ENCODE measurements at regions not wholly inside any gene's neighbourhood (a gene's known extent, or its start where the extent isn't known, plus 50 kb on each side); places are given as distances from the start of the nearest gene placed in this dataset.

DNA sequence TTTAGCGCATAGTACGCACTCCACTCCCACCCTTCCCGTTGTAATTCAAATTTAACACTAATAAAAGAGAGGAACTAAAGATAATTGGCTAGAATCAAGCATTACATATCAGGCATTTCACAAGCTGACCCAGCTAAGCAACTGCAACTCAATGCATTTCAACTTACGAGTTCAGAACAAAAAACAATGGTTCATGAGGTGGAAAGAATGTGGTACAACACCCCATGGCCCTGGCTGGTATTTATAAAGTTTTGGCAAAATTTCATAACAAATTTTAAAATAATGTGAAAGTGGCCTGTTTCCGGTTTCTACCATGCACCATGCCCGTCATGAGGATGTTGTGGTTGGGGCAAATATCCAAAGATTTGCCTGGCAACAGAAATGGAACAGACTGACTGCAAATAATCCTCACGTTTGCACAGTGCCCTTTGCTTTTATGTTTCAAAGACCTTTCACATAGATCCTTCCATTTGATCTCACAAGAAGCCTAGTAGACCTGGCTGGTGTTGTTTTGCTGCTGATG, 455.3 kb upstream of the NR2F2 start:
- H2BK12ac ChIP-seq (ENCODE audit: low read length) = no peak overlapping the region

DNA sequence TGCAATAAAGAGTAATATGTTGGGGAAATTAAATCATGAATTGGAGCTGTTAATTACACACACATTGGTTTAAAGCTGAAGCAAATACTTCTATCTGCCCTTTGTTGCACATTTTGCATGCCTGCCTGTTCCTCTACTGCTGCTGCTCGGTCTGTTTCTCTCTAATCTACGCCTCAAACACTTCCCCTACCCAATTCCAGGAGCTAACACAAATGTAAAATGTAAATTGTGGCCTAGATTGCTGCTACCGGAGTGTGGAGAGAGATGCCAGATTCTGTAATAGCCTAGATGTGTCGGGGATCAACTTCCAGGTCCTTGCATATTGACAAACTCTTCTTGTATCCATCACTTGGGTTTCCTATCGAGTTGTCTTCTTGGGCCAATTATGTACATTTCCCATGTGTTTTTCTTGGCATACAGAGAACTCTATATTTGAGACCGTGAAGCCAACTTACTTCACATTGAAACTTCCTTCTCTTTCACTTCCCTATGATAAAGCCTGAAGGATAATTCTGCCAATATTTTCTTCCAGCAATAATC, 450.4 kb upstream of the NR2F2 start:
- Histone ChIP-seq H3K23ac (ENCODE audit: low read length) (no peak overlapping the region), H2BK120ac (ENCODE audit: insufficient read depth, low read length, poor library complexity) (no peak overlapping the region), H4K91ac (ENCODE audit: low read depth, low read length) (no peak overlapping the region), H3K4me3 (ENCODE audit: low read depth, low read length) (no peak overlapping the region), H3K9ac (ENCODE audit: low read length) (no peak overlapping the region), H4K12ac (ENCODE audit: low read depth, low read length) (no peak overlapping the region), H3K79me2 (ENCODE audit: control insufficient read depth, insufficient read depth, low read length, poor library complexity) (no peaks in the 10 kb centered on the region), H3K4ac (ENCODE audit: low read depth, low read length) (no peak overlapping the region), H4K8ac (ENCODE audit: low read depth, low read length) (no peak overlapping the region), H3K18ac (ENCODE audit: low read length) (no peak overlapping the region), H2AK5ac (ENCODE audit: low read length) (no peak overlapping the region), H3K27ac (ENCODE audit: low read depth, low read length) (no peak overlapping the region), H3K9me3 (ENCODE audit: insufficient read depth, low read depth, low read length) (no peaks in the 10 kb centered on the region), H3K36me3 (ENCODE audit: control insufficient read depth in 1 of 2, insufficient read depth in 2 of 2, low read length in 2 of 2) (no peaks in the 10 kb centered on the region), H2BK12ac (ENCODE audit: low read length) (no peak overlapping the region), H3K4me2 (ENCODE audit: low read length) (no peak overlapping the region), H3K4me1 (ENCODE audit: control insufficient read depth in 1 of 2, insufficient read depth in 2 of 2, low read length in 2 of 2) (peaks cover 5 to 10% of the 10 kb centered on the region in 2 experiments), H2BK5ac (ENCODE audit: low read depth, low read length, poor library complexity) (no peak overlapping the region), H3K14ac (ENCODE audit: low read length) (no peak overlapping the region), H3K79me1 (ENCODE audit: low read length) (peaks cover 6% of the 10 kb centered on the region), H2AFZ (ENCODE audit: insufficient read depth, low read length, poor library complexity) (no peak overlapping the region), H3K27me3 (ENCODE audit: insufficient read depth, low read length) (no peaks in the 10 kb centered on the region)
- DNase-seq = no peak
- WGBS (ENCODE audit: extremely low coverage, insufficient coverage, insufficient read length) = no CpG with 5 or more reads among the region's 6 CpGs

More for the DNA sequence above, 455.3 kb upstream of the NR2F2 start:
- Histone ChIP-seq H3K14ac (ENCODE audit: low read length) (no peak overlapping the region), H4K8ac (ENCODE audit: low read depth, low read length) (no peak overlapping the region), H3K18ac (ENCODE audit: low read length) (no peak overlapping the region), H4K12ac (ENCODE audit: low read depth, low read length) (no peak overlapping the region), H3K9ac (ENCODE audit: low read length) (no peak overlapping the region), H3K9me3 (ENCODE audit: insufficient read depth, low read depth, low read length) (no peaks in the 10 kb centered on the region), H3K27ac (ENCODE audit: low read depth, low read length) (peak overlapping the region; percentile 80), H3K4me2 (ENCODE audit: low read length) (peak overlapping the region; percentile 16), H2BK5ac (ENCODE audit: low read depth, low read length, poor library complexity) (no peak overlapping the region), H3K4ac (ENCODE audit: low read depth, low read length) (no peak overlapping the region), H3K79me2 (ENCODE audit: control insufficient read depth, insufficient read depth, low read length, poor library complexity) (no peaks in the 10 kb centered on the region), H3K23ac (ENCODE audit: low read length) (no peak overlapping the region), H3K4me3 (ENCODE audit: low read depth, low read length) (no peak overlapping the region), H3K36me3 (ENCODE audit: control insufficient read depth in 1 of 2, insufficient read depth in 2 of 2, low read length in 2 of 2) (no peaks in the 10 kb centered on the region), H3K4me1 (ENCODE audit: control insufficient read depth in 1 of 2, insufficient read depth in 2 of 2, low read length in 2 of 2) (peaks cover 3 to 8% of the 10 kb centered on the region in 2 experiments), H2AFZ (ENCODE audit: insufficient read depth, low read length, poor library complexity) (no peak overlapping the region), H2AK5ac (ENCODE audit: low read length) (no peak overlapping the region), H3K79me1 (ENCODE audit: low read length) (peaks cover 16% of the 10 kb centered on the region), H4K91ac (ENCODE audit: low read depth, low read length) (no peak overlapping the region), H3K27me3 (ENCODE audit: insufficient read depth, low read length) (no peaks in the 10 kb centered on the region), H2BK120ac (ENCODE audit: insufficient read depth, low read length, poor library complexity) (no peak overlapping the region)
- DNase-seq = peak; percentile 29 to 63
- no CpG with 5 or more reads among the region's 7 CpGs for WGBS (ENCODE audit: extremely low coverage, insufficient coverage, insufficient read length)

DNA sequence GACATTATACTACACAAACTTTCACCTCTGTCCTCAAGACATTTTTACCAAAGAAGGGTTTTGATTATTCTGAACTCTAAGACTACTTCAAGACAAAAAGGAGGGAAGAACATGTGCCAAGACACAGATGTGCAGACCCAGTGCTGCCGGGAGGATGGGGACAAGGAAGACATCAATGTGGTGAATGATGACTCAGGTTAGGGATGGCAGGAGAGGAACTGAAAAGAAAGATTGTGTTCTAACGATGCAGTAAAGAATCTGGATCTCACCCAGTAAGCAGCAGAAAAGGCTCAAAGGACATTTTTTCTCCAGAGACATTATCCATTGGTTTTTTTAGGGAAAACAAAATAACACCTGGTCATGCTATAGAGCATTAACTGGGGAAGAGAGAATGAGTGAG, 449.9 kb upstream of the NR2F2 start:
- Histone ChIP-seq H3K4me3 (ENCODE audit: low read depth, low read length) (no peak overlapping the region), H2AFZ (ENCODE audit: insufficient read depth, low read length, poor library complexity) (no peak overlapping the region), H2BK120ac (ENCODE audit: insufficient read depth, low read length, poor library complexity) (no peak overlapping the region), H3K18ac (ENCODE audit: low read length) (no peak overlapping the region), H2BK5ac (ENCODE audit: low read depth, low read length, poor library complexity) (no peak overlapping the region), H4K12ac (ENCODE audit: low read depth, low read length) (no peak overlapping the region), H3K4me2 (ENCODE audit: low read length) (no peak overlapping the region), H3K27me3 (ENCODE audit: insufficient read depth, low read length) (no peaks in the 10 kb centered on the region), H2AK5ac (ENCODE audit: low read length) (no peak overlapping the region), H3K14ac (ENCODE audit: low read length) (no peak overlapping the region), H3K4ac (ENCODE audit: low read depth, low read length) (no peak overlapping the region), H3K79me2 (ENCODE audit: control insufficient read depth, insufficient read depth, low read length, poor library complexity) (no peaks in the 10 kb centered on the region), H3K79me1 (ENCODE audit: low read length) (peaks cover 6% of the 10 kb centered on the region), H3K36me3 (ENCODE audit: control insufficient read depth in 1 of 2, insufficient read depth in 2 of 2, low read length in 2 of 2) (no peaks in the 10 kb centered on the region), H3K9ac (ENCODE audit: low read length) (no peak overlapping the region), H3K9me3 (ENCODE audit: insufficient read depth, low read depth, low read length) (no peaks in the 10 kb centered on the region), H3K4me1 (ENCODE audit: control insufficient read depth in 1 of 2, insufficient read depth in 2 of 2, low read length in 2 of 2) (peaks cover 5 to 8% of the 10 kb centered on the region in 2 experiments), H4K8ac (ENCODE audit: low read depth, low read length) (no peak overlapping the region), H3K27ac (ENCODE audit: low read depth, low read length) (no peak overlapping the region), H4K91ac (ENCODE audit: low read depth, low read length) (no peak overlapping the region), H3K23ac (ENCODE audit: low read length) (no peak overlapping the region), H2BK12ac (ENCODE audit: low read length) (no peak overlapping the region)
- no peak for DNase-seq
- no CpG with 5 or more reads among the region's 2 CpGs for WGBS (ENCODE audit: extremely low coverage, insufficient coverage, insufficient read length)

DNA sequence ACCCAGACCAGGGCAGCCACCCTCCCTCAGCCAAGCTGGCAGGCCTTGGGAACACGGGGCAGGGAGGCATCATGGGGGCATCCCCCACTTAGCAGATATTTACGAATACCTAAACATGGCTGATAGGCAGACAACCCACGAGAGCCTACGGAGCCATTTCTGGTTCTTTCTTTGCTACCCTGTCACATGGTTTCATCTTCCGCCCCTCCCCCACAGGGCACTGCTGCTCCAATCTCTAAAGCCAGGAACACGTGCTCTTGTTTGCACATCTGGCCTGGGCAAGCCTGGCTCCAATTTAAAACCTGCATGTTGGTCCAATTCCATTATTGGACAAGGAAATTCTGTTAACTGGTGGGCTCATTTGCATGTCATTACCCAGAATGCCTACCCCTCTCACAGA, 447.4 kb upstream of the NR2F2 start:
- Histone ChIP-seq H3K9me3 (ENCODE audit: insufficient read depth, low read depth, low read length) (no peaks in the 10 kb centered on the region), H3K27ac (ENCODE audit: low read depth, low read length) (no peak overlapping the region), H3K14ac (ENCODE audit: low read length) (no peak overlapping the region), H2AFZ (ENCODE audit: insufficient read depth, low read length, poor library complexity) (no peak overlapping the region), H3K27me3 (ENCODE audit: insufficient read depth, low read length) (no peaks in the 10 kb centered on the region), H3K79me2 (ENCODE audit: control insufficient read depth, insufficient read depth, low read length, poor library complexity) (no peaks in the 10 kb centered on the region), H3K36me3 (ENCODE audit: control insufficient read depth in 1 of 2, insufficient read depth in 2 of 2, low read length in 2 of 2) (no peaks in the 10 kb centered on the region), H2BK12ac (ENCODE audit: low read length) (peak overlapping the region; percentile 42), H3K79me1 (ENCODE audit: low read length) (peaks cover 6% of the 10 kb centered on the region), H2BK120ac (ENCODE audit: insufficient read depth, low read length, poor library complexity) (peak overlapping the region; percentile 11), H4K8ac (ENCODE audit: low read depth, low read length) (peak overlapping the region; percentile 23), H3K4me2 (ENCODE audit: low read length) (no peak overlapping the region), H4K91ac (ENCODE audit: low read depth, low read length) (peak overlapping the region; percentile 4), H3K9ac (ENCODE audit: low read length) (no peak overlapping the region), H2BK5ac (ENCODE audit: low read depth, low read length, poor library complexity) (no peak overlapping the region), H3K23ac (ENCODE audit: low read length) (no peak overlapping the region), H3K4ac (ENCODE audit: low read depth, low read length) (no peak overlapping the region), H2AK5ac (ENCODE audit: low read length) (peak overlapping the region; percentile 21), H3K18ac (ENCODE audit: low read length) (no peak overlapping the region), H4K12ac (ENCODE audit: low read depth, low read length) (no peak overlapping the region), H3K4me3 (ENCODE audit: low read depth, low read length) (no peak overlapping the region), H3K4me1 (ENCODE audit: control insufficient read depth in 1 of 2, insufficient read depth in 2 of 2, low read length in 2 of 2) (peaks cover 7 to 8% of the 10 kb centered on the region in 2 experiments)
- WGBS (ENCODE audit: extremely low coverage, insufficient coverage, insufficient read length) = no CpG with 5 or more reads among the region's 6 CpGs
- no peak for DNase-seq

Measured in trophoblast cell (in vitro differentiated cells and primary cell).